Posterior cingulate gyrus (tissue), 11 donors: ENCODE measurements at regions not wholly inside any gene's neighbourhood (a gene's known extent, or its start where the extent isn't known, plus 50 kb on each side); places are given as distances from the start of the nearest gene placed in this dataset.
A peak's percentile ranks its signal among the peaks of the same experiment; 100 is the strongest.
"Not testable (repeated sequence)": the region's sequence is repeated elsewhere in the genome, so short reads cannot be mapped to it uniquely, and the experiment has no call there.

Experiments used
- DNase-seq, 10 donors: peaks; one replicate each; pipeline versions ENCODE4 v3.0.0 to v3.0.0-alpha.2; 2020 to 2021; ENCODE audit warnings: mixed read lengths in 3 of 10
- intact Hi-C: fragments of 100-400 bp; cut with DNase I; formaldehyde crosslinking; loops from one replicate; pipeline ENCODE4 v1.15.1; 2023

- DNase-seq, result no peak
- intact Hi-C loops, result no loop called here
These were observed 82.2 kb upstream of the NECTIN3 start for GRCh38 chr3:110989446-110989845.

GRCh38 chr3:110995461-110996231, 76.0 kb upstream of the NECTIN3 start:
- no peak for DNase-seq
- intact Hi-C loops, result no loop called here

GRCh38 chr3:110998766-110999165, 72.8 kb upstream of the NECTIN3 start:
- DNase-seq, result not testable (repeated sequence)

GRCh38 chr3:111006485-111006884, 65.1 kb upstream of the NECTIN3 start:
- intact Hi-C loops, result not testable (repeated sequence)
- DNase-seq, result peak in 1 of 10 donors; percentile 32

More at GRCh38 chr3:110998766-110999165, 72.8 kb upstream of the NECTIN3 start:
- intact Hi-C loops, result not testable (repeated sequence)

- intact Hi-C loops, result no loop called here
These were observed 59.0 kb upstream of the NECTIN3 start for GRCh38 chr3:111012388-111013248.

More at GRCh38 chr3:111012388-111013248, 59.0 kb upstream of the NECTIN3 start:
- DNase-seq, result peak in 3 of 10 donors; percentile 22 to 64 (median 35)
